ENCODE measurements at regions not wholly inside any gene's neighbourhood (a gene's known extent, or its start where the extent isn't known, plus 50 kb on each side); places are given as distances from the start of the nearest gene placed in this dataset.

DNA sequence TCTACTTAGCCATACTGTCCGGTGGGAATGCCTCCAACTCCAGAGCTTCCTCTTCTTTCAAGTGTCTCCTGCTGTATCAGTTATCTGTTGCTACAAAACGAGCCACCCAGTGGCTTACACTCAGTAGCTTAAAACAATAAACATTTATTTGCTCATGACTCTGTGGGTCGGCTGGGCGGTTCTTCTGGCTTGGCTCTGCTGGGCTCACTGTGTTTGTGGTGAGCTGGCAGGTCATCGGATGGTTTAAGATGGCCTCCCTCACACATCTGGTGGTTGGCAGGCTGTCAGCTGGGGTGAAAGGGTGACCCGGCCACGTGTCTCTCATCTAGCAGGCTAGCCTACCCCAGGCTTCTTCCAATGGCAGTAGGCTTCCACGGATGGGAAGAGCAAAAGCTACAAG, 122.4 kb upstream of the SLC1A4 start:
- TF ChIP-seq, protein P1, sequence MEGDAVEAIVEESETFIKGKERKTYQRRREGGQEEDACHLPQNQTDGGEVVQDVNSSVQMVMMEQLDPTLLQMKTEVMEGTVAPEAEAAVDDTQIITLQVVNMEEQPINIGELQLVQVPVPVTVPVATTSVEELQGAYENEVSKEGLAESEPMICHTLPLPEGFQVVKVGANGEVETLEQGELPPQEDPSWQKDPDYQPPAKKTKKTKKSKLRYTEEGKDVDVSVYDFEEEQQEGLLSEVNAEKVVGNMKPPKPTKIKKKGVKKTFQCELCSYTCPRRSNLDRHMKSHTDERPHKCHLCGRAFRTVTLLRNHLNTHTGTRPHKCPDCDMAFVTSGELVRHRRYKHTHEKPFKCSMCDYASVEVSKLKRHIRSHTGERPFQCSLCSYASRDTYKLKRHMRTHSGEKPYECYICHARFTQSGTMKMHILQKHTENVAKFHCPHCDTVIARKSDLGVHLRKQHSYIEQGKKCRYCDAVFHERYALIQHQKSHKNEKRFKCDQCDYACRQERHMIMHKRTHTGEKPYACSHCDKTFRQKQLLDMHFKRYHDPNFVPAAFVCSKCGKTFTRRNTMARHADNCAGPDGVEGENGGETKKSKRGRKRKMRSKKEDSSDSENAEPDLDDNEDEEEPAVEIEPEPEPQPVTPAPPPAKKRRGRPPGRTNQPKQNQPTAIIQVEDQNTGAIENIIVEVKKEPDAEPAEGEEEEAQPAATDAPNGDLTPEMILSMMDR (IDR thresholded peaks at IDR 0.05): no peak
- TF ChIP-seq EP300 (IDR thresholded peaks at IDR 0.05): no peak

All from sigmoid colon (tissue), 4 donors.